Fibroblast of lung (primary cell): ENCODE measurements at regions not wholly inside any gene's neighbourhood (a gene's known extent, or its start where the extent isn't known, plus 50 kb on each side); places are given as distances from the start of the nearest gene placed in this dataset.
"Not testable (repeated sequence)": the region's sequence is repeated elsewhere in the genome, so short reads cannot be mapped to it uniquely, and the experiment has no call there.

Experiments used
- DNase-seq, 2 donors: peaks; one replicate each; pipeline versions ENCODE4 v3.0.0 to v3.0.0-alpha.2; 2010; ENCODE audit warnings: low read depth in 2 of 2
- H2AFZ ChIP-seq: 2 replicates; pipeline ENCODE4 v1.5.1; 2012; ENCODE audit warnings: low read length, control low read depth, inconsistent platforms
- H3K27ac ChIP-seq: 2 replicates; pipeline ENCODE4 v1.5.1; 2011; ENCODE audit warnings: low read length, control low read depth; ENCODE audit not compliant: insufficient read depth
- H3K27me3 ChIP-seq: 2 replicates; pipeline ENCODE4 v1.5.1; 2011; ENCODE audit warnings: mild to moderate bottlenecking, low read length; ENCODE audit not compliant: control insufficient read depth, insufficient read depth
- H3K36me3 ChIP-seq: 2 replicates; pipeline ENCODE4 v1.5.1; 2011; ENCODE audit warnings: low read length; ENCODE audit not compliant: control insufficient read depth, insufficient read depth
- H3K4me1 ChIP-seq: 2 replicates; pipeline ENCODE4 v1.5.1; 2011; ENCODE audit warnings: low read length; ENCODE audit not compliant: control insufficient read depth, insufficient read depth; ENCODE audit errors: extremely low read depth
- H3K4me2 ChIP-seq: 2 replicates; pipeline ENCODE4 v1.5.1; 2011; ENCODE audit warnings: low read length, control low read depth; ENCODE audit not compliant: insufficient read depth; ENCODE audit errors: extremely low read depth
- H3K4me3 ChIP-seq, 4 experiments: fragments of 200-600 bp in 1 of 4; sonication (generic) in 1 of 4; replicated peaks in 1 of 4; 2 replicates each; pipeline ENCODE4 v1.5.1; 2011 to 2016; ENCODE audit warnings: low read length in 4 of 4, low read depth in 3 of 4, mild to moderate bottlenecking in 3 of 4, control low read depth in 2 of 4, inconsistent platforms in 1 of 4, mixed read lengths in 1 of 4; ENCODE audit not compliant: insufficient read depth in 1 of 4; ENCODE audit errors: control extremely low read depth in 1 of 4
- H3K79me2 ChIP-seq: 2 replicates; pipeline ENCODE4 v1.5.1; 2012; ENCODE audit warnings: mild to moderate bottlenecking, low read length, inconsistent platforms; ENCODE audit not compliant: control insufficient read depth, insufficient read depth
- H3K9ac ChIP-seq: 2 replicates; pipeline ENCODE4 v1.5.1; 2011; ENCODE audit warnings: mild to moderate bottlenecking, low read length, control low read depth; ENCODE audit not compliant: insufficient read depth
- H3K9me3 ChIP-seq: 2 replicates; pipeline ENCODE4 v1.5.1; 2012; ENCODE audit warnings: low read depth, low read length; ENCODE audit not compliant: control insufficient read depth, insufficient read depth
- H4K20me1 ChIP-seq: 2 replicates; pipeline ENCODE4 v1.5.1; 2011; ENCODE audit warnings: low read length; ENCODE audit not compliant: control insufficient read depth, insufficient read depth; ENCODE audit errors: extremely low read depth
- EZH2 ChIP-seq: IDR thresholded peaks from 2 replicates; pipeline ENCODE4 v1.5.1; 2012; ENCODE audit warnings: low read length, control low read depth, mild to moderate bottlenecking; ENCODE audit errors: missing control alignments
- TF ChIP-seq, protein P1 (sequence below), 2 donors: IDR thresholded peaks in 1 of 2; conservative IDR thresholded peaks in 1 of 2; 1 replicate in 1 of 2; 2 replicates in 1 of 2; pipeline ENCODE4 v1.5.1; 2011 to 2012; ENCODE audit warnings: low read length in 2 of 2, control low read depth in 1 of 2, inconsistent platforms in 1 of 2, low read depth in 1 of 2, mild to moderate bottlenecking in 1 of 2

DNA sequence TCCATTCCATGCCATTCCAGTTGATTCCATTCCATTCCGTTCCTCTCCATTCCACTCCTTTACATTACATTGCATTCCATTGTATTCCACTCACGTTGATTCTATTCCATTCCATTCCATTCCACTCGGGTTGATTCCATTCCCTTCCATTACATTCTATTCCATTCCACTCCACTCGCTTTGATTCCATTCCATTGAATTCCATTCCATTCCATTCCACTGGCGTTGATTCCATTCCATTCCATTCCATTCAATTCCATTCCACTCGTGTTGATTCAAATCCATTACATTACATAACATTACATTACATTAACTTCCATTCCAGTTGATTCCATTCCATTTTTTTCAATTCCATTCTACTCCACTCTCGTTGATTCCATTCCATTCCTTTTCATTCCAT is 1142.8 kb downstream of the RPIA start:
- H2AFZ ChIP-seq = no peak overlapping the region
- H3K36me3 ChIP-seq = no peaks in the 10 kb centered on the region
- no peaks in the 10 kb centered on the region for H3K4me1 ChIP-seq
- H3K27ac ChIP-seq = no peak overlapping the region
- no peak overlapping the region for H3K9ac ChIP-seq
- peaks cover 18% of the 10 kb centered on the region for H3K9me3 ChIP-seq
- no peak for TF ChIP-seq EZH2
- TF ChIP-seq, protein P1, sequence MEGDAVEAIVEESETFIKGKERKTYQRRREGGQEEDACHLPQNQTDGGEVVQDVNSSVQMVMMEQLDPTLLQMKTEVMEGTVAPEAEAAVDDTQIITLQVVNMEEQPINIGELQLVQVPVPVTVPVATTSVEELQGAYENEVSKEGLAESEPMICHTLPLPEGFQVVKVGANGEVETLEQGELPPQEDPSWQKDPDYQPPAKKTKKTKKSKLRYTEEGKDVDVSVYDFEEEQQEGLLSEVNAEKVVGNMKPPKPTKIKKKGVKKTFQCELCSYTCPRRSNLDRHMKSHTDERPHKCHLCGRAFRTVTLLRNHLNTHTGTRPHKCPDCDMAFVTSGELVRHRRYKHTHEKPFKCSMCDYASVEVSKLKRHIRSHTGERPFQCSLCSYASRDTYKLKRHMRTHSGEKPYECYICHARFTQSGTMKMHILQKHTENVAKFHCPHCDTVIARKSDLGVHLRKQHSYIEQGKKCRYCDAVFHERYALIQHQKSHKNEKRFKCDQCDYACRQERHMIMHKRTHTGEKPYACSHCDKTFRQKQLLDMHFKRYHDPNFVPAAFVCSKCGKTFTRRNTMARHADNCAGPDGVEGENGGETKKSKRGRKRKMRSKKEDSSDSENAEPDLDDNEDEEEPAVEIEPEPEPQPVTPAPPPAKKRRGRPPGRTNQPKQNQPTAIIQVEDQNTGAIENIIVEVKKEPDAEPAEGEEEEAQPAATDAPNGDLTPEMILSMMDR (conservative IDR thresholded peaks at IDR 0.05 in 1 of 2, IDR thresholded peaks at IDR 0.05 in 1 of 2; ENCODE audit: low read depth in 1 of 2, low read length in 2 of 2) = no peak
- H3K79me2 ChIP-seq = no peaks in the 10 kb centered on the region
- no peak overlapping the region for H3K4me2 ChIP-seq
- H3K27me3 ChIP-seq = no peaks in the 10 kb centered on the region
- no peaks in the 10 kb centered on the region for H4K20me1 ChIP-seq
- no peak for DNase-seq
- H3K4me3 ChIP-seq = no peak overlapping the region

DNA sequence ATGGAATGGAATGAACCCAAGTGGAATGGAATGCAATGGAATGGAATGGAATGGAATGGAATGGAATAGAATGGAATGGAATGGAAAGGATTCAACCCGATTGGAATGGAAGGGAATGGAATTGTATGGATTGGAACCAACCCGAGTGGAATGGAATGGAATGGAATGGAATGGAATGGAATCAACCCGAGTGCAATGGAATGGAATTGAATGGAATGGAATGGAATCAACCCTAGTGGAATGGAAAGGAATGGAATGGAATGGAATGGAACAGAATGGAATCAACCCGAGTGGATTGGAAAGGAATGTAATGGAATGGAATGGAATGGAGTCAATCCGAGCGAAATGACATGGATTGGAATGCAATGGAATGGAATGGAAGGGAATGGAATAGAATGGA is 1144.9 kb downstream of the RPIA start:
- H3K9ac ChIP-seq, H4K20me1 ChIP-seq, H3K4me2 ChIP-seq, H3K36me3 ChIP-seq, H3K27ac ChIP-seq, H3K4me3 ChIP-seq, H3K79me2 ChIP-seq, H3K4me1 ChIP-seq, H2AFZ ChIP-seq, H3K27me3 ChIP-seq: not testable (repeated sequence)
- peaks cover 21% of the 10 kb centered on the region for H3K9me3 ChIP-seq
- DNase-seq = peak; percentile 35 to 55

DNA sequence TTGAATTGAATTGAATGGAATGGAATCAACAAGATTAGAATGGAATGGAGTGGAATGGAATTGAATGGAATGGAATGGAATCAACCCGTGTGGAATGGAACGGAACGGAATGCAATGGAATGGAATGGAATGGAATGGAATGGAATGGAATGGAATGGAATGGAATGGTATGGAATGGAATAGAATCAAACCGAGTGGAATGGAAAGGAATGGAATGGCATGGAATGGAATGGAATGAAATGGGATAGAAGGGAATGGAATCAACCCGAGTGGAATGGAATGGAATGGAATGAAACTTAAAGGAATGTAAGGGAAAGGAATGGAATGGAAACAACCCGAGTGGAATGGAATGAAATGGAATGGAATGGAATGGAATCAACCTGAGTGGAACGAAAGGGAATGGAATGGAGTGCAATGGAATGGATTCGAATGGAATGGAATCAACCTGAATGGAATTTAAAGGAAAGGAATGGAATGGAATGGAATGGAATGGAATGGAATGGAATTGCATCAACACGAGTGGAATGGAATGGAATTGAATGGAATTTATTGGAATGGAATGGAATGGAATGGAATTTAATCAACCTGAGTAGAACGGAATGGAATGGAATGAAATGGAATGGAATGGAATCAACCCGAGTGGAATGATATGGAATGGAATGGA is 1146.6 kb downstream of the RPIA start:
- Histone ChIP-seq H2AFZ (no peak overlapping the region), H3K9me3 (peaks cover 15% of the 10 kb centered on the region), H3K27ac (no peak overlapping the region), H3K4me2 (no peak overlapping the region), H3K9ac (no peak overlapping the region), H3K4me1 (no peaks in the 10 kb centered on the region), H3K27me3 (no peaks in the 10 kb centered on the region), H3K79me2 (no peaks in the 10 kb centered on the region), H3K4me3 (no peak overlapping the region), H4K20me1 (no peaks in the 10 kb centered on the region), H3K36me3 (no peaks in the 10 kb centered on the region)
- no peak for DNase-seq
- TF ChIP-seq EZH2 = no peak
- TF ChIP-seq, protein P1 (conservative IDR thresholded peaks at IDR 0.05 in 1 of 2, IDR thresholded peaks at IDR 0.05 in 1 of 2; ENCODE audit: low read depth in 1 of 2, low read length in 2 of 2) = no peak

DNA sequence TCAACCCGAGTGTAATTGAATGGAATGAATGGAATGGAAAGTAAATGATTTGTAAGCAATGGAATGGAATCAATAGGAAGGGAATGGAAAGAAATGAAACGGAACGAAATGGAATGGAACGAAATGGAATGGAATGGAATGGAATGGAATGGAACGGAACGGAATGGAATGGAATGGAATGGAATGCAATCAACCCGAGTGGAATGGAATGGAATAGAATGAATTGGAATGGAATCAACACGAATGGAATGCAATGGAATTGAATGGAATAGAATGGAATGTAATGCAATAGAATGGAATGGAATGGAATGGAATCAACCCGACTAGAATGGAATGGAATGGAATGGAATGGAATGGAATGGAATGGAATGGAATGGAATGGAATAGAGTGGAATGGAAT is 1148.7 kb downstream of the RPIA start:
- peak in 1 of 2 donors; percentile 44 for DNase-seq
- not testable (repeated sequence) for H3K9ac ChIP-seq, H3K27ac ChIP-seq, H3K4me2 ChIP-seq, H3K79me2 ChIP-seq, H4K20me1 ChIP-seq, H3K27me3 ChIP-seq, H3K36me3 ChIP-seq, H3K4me3 ChIP-seq, H2AFZ ChIP-seq, H3K4me1 ChIP-seq
- H3K9me3 ChIP-seq = peaks cover 15% of the 10 kb centered on the region

DNA sequence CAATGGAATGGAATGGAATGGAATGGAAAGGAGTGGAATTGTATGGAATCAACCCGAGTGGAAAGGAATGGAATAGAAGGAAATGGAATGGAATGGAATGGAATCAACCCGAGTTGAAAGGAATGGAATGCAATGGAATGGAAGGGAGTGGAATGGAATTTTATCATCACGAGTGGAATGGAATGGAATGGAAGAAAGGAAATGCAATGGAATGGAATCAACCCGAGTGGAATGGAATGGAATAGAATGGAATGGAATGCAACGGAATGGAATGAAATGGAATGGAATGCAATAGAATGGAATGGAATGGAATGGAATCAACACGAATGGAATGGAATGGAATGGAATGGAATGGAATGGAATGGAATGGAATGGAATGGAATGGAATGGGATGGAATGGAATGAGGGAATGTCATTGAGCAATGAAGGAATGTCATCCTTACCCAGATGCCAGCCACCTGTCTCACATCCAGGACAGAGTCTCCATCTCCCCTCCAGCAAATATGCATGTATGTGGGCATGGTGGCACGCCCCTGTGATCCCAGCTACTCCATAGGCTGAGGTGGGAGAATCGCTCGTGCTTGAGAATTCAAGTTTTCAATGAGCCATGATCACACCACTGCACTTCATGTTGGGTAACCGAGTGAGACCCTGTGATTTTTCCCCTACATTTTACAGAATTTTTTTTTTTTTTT is 1149.5 kb downstream of the RPIA start:
- H3K4me3 ChIP-seq, H3K4me2 ChIP-seq: not testable (repeated sequence)

More for the DNA sequence above, 1149.5 kb downstream of the RPIA start:
- not testable (repeated sequence) for H3K9ac ChIP-seq, H3K36me3 ChIP-seq, DNase-seq, H3K79me2 ChIP-seq, H4K20me1 ChIP-seq, H2AFZ ChIP-seq, H3K27ac ChIP-seq, H3K4me1 ChIP-seq, H3K27me3 ChIP-seq
- H3K9me3 ChIP-seq = peaks cover 15% of the 10 kb centered on the region
